ENCODE measurements at regions not wholly inside any gene's neighbourhood (a gene's known extent, or its start where the extent isn't known, plus 50 kb on each side); places are given as distances from the start of the nearest gene placed in this dataset.

DNA sequence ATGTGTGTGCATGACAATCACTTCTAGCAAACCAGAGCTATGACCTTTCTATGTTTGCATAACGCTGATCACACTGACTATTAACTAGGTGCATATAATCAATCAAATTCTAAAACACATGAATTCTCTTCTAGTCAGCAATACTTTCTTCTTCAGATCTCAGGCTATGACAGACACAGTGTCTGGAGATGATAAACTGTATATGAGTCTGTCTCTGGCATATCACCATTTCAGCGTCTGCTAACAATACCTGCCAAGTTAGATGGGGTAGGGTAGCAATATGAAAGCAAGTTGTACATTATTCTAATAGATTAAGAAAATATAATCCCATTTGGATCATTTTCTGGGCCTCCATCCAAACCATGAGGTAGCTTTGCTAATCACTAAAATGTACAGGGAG, 354.2 kb upstream of the EPHA4 start:
- no peak for TF ChIP-seq POLR2AphosphoS5 (IDR thresholded peaks at IDR 0.05; ENCODE audit: low read depth, low read length)
- no peak for TF ChIP-seq CHD2 (IDR thresholded peaks at IDR 0.05; ENCODE audit: low read length)
- TF ChIP-seq POLR2A (IDR thresholded peaks at IDR 0.05; ENCODE audit: control extremely low read depth in 1 of 2, low read depth in 2 of 2, low read length in 2 of 2) = no peak
- no peak for TF ChIP-seq RNF2 (IDR thresholded peaks at IDR 0.05; ENCODE audit: borderline replicate concordance, low read depth, low read length, missing control alignments, poor library complexity, severe bottlenecking)
- TF ChIP-seq ZNF274 (IDR thresholded peaks at IDR 0.05; ENCODE audit: borderline replicate concordance, extremely low read depth, low read length) = no peak
- TF ChIP-seq, protein P1, sequence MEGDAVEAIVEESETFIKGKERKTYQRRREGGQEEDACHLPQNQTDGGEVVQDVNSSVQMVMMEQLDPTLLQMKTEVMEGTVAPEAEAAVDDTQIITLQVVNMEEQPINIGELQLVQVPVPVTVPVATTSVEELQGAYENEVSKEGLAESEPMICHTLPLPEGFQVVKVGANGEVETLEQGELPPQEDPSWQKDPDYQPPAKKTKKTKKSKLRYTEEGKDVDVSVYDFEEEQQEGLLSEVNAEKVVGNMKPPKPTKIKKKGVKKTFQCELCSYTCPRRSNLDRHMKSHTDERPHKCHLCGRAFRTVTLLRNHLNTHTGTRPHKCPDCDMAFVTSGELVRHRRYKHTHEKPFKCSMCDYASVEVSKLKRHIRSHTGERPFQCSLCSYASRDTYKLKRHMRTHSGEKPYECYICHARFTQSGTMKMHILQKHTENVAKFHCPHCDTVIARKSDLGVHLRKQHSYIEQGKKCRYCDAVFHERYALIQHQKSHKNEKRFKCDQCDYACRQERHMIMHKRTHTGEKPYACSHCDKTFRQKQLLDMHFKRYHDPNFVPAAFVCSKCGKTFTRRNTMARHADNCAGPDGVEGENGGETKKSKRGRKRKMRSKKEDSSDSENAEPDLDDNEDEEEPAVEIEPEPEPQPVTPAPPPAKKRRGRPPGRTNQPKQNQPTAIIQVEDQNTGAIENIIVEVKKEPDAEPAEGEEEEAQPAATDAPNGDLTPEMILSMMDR (IDR thresholded peaks at IDR 0.05; ENCODE audit: control extremely low read depth in 1 of 3, insufficient read depth in 1 of 3, low read depth in 1 of 3, low read length in 3 of 3) = no peak
- no peak for TF ChIP-seq BACH1 (IDR thresholded peaks at IDR 0.05; ENCODE audit: low read length)
- TF ChIP-seq SP2 (IDR thresholded peaks at IDR 0.05; ENCODE audit: low read length) = no peak
- no peak for TF ChIP-seq EZH2 (IDR thresholded peaks at IDR 0.05; ENCODE audit: low read depth, low read length, severe bottlenecking)
- TF ChIP-seq, protein P2, sequence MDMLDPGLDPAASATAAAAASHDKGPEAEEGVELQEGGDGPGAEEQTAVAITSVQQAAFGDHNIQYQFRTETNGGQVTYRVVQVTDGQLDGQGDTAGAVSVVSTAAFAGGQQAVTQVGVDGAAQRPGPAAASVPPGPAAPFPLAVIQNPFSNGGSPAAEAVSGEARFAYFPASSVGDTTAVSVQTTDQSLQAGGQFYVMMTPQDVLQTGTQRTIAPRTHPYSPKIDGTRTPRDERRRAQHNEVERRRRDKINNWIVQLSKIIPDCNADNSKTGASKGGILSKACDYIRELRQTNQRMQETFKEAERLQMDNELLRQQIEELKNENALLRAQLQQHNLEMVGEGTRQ (IDR thresholded peaks at IDR 0.05; ENCODE audit: low read length) = no peak
- TF ChIP-seq, protein P3, sequence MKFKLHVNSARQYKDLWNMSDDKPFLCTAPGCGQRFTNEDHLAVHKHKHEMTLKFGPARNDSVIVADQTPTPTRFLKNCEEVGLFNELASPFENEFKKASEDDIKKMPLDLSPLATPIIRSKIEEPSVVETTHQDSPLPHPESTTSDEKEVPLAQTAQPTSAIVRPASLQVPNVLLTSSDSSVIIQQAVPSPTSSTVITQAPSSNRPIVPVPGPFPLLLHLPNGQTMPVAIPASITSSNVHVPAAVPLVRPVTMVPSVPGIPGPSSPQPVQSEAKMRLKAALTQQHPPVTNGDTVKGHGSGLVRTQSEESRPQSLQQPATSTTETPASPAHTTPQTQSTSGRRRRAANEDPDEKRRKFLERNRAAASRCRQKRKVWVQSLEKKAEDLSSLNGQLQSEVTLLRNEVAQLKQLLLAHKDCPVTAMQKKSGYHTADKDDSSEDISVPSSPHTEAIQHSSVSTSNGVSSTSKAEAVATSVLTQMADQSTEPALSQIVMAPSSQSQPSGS (IDR thresholded peaks at IDR 0.05; ENCODE audit: low read length) = no peak
- no peak for TF ChIP-seq TAF1 (IDR thresholded peaks at IDR 0.05; ENCODE audit: low read depth, low read length)

Measured in H1 (cell line).